Prostate gland (tissue), 2 donors: ENCODE measurements at regions not wholly inside any gene's neighbourhood (a gene's known extent, or its start where the extent isn't known, plus 50 kb on each side); places are given as distances from the start of the nearest gene placed in this dataset.

Experiments
- DNase-seq: peaks from one replicate; pipeline ENCODE4 v3.0.0-alpha.2; 2019; ENCODE audit warnings: low spot score
- H3K27ac ChIP-seq, 2 donors: fragments of 200-600 bp; sonication (generic); 2 replicates each; pipeline ENCODE4 v1.5.1; 2017 to 2019
- H3K27me3 ChIP-seq: fragments of 200-600 bp; sonication (generic); replicated peaks from 2 replicates; pipeline ENCODE4 v1.5.1; 2019; ENCODE audit not compliant: insufficient read depth
- H3K36me3 ChIP-seq, 2 donors: fragments of 200-600 bp; sonication (generic); 1 replicate in 1 of 2; 2 replicates in 1 of 2; pipeline versions ENCODE4 v1.5.1 to v1.8.1; 2017 to 2019
- H3K4me1 ChIP-seq: fragments of 200-600 bp; sonication (generic); replicated peaks from 2 replicates; pipeline ENCODE4 v1.5.1; 2019
- H3K4me3 ChIP-seq, 2 donors: fragments of 200-600 bp; sonication (generic); 2 replicates each; pipeline ENCODE4 v1.5.1; 2017 to 2019
- H3K9me3 ChIP-seq: fragments of 200-600 bp; sonication (generic); 2 replicates; pipeline ENCODE4 v1.5.1; 2017
- POLR2A ChIP-seq: fragments of 450-650 bp; IDR thresholded peaks from one replicate; pipeline ENCODE4 v1.6.1; 2016; ENCODE audit warnings: antibody characterized with exemption, mild to moderate bottlenecking
- POLR2AphosphoS5 ChIP-seq: sonication (generic); formaldehyde crosslinking; IDR thresholded peaks from one replicate; pipeline ENCODE4 v1.6.1; 2017; ENCODE audit warnings: antibody characterized with exemption
- WGBS: methylation state at CpG from one replicate; pipeline ENCODE4 v1.1.5; 2018; 5-methylcytosine and 5-hydroxymethylcytosine counted together
- intact Hi-C: fragments of 100-400 bp; cut with DNase I; formaldehyde crosslinking; loops from one replicate; pipeline ENCODE4 v1.14.2; 2022
- TF ChIP-seq, protein P1 (sequence below), 4 experiments: fragments of 200-600 bp in 2 of 4; fragments of 450-650 bp in 2 of 4; sonication (generic) in 2 of 4; IDR thresholded peaks; 1 replicate in 3 of 4; 2 replicates in 1 of 4; pipeline ENCODE4 v1.5.1; 2016 to 2019; ENCODE audit warnings: antibody characterized with exemption in 4 of 4, mild to moderate bottlenecking in 2 of 4, moderate library complexity in 2 of 4

DNA sequence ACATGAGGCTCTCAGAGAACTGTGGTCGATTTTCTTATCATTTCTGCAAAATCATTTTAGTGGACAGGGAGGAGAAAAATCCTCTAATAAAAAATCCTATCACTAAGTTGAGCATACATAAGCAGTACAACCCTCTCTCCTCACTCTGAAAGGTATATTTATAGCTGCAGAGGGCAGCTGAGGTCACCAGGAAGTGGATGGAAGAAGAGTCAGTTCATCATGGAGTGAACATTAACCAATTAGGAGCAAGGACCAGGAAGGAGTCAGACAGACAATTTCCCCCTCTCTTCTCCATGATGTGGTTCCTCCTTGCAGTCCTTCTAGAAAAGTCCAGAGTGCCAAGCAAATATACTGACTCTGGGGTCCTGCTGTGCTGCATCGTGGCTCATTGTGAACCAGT lies 253.7 kb downstream of the TOX3 start:
- no peak overlapping the region for H3K4me3 ChIP-seq
- no peaks in the 10 kb centered on the region for H3K9me3 ChIP-seq
- no peaks in the 10 kb centered on the region for H3K36me3 ChIP-seq
- WGBS: 49% methylated on average over 2 of the region's 2 CpGs
- no peaks in the 10 kb centered on the region for H3K27me3 ChIP-seq
- TF ChIP-seq POLR2AphosphoS5: no peak
- TF ChIP-seq, protein P1, sequence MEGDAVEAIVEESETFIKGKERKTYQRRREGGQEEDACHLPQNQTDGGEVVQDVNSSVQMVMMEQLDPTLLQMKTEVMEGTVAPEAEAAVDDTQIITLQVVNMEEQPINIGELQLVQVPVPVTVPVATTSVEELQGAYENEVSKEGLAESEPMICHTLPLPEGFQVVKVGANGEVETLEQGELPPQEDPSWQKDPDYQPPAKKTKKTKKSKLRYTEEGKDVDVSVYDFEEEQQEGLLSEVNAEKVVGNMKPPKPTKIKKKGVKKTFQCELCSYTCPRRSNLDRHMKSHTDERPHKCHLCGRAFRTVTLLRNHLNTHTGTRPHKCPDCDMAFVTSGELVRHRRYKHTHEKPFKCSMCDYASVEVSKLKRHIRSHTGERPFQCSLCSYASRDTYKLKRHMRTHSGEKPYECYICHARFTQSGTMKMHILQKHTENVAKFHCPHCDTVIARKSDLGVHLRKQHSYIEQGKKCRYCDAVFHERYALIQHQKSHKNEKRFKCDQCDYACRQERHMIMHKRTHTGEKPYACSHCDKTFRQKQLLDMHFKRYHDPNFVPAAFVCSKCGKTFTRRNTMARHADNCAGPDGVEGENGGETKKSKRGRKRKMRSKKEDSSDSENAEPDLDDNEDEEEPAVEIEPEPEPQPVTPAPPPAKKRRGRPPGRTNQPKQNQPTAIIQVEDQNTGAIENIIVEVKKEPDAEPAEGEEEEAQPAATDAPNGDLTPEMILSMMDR (IDR thresholded peaks at IDR 0.05): no peak
- no peak for TF ChIP-seq POLR2A
- intact Hi-C loops: no loop called here
- no peak overlapping the region for H3K27ac ChIP-seq
- no peaks in the 10 kb centered on the region for H3K4me1 ChIP-seq
- DNase-seq: no peak

- TF ChIP-seq, protein P1 (IDR thresholded peaks at IDR 0.05): no peak
- TF ChIP-seq POLR2A (no peak), POLR2AphosphoS5 (no peak)
- intact Hi-C loops: no loop called here
- no peaks in the 10 kb centered on the region for H3K27me3 ChIP-seq
- no peaks in the 10 kb centered on the region for H3K9me3 ChIP-seq
- DNase-seq: no peak
- no peak overlapping the region for H3K4me3 ChIP-seq
- no peaks in the 10 kb centered on the region for H3K4me1 ChIP-seq
- no peaks in the 10 kb centered on the region for H3K36me3 ChIP-seq
- WGBS: 85% methylated on average over 4 of the region's 4 CpGs
- H3K27ac ChIP-seq: no peak overlapping the region
Measured at GRCh38 chr16:52283584-52284375, 263.2 kb downstream of the TOX3 start.

DNA sequence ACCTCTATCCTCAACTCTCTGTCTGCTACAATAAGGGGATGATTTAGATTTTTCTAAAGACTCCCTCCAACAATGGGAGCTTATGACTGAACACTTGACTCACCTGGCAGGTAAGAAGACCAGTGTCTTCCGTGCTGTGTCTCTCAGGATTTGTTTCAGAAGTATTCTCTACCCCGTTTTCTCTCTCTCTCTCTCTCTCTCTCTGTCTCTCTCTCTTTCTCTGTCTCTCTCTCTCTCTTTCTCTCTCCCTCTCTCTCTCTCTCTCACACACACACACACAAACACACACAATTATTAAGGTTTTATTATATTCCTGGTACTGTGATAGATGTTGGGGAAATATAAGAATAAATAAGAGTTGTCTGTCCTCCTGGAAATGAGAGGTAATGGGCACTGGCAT lies 263.9 kb downstream of the TOX3 start:
- Histone ChIP-seq H3K4me3 (no peak overlapping the region), H3K9me3 (no peaks in the 10 kb centered on the region), H3K27ac (no peak overlapping the region), H3K27me3 (no peaks in the 10 kb centered on the region), H3K4me1 (no peaks in the 10 kb centered on the region), H3K36me3 (no peaks in the 10 kb centered on the region)
- intact Hi-C loops: no loop called here
- 89% methylated on average over 2 of the region's 2 CpGs for WGBS
- no peak for DNase-seq
- TF ChIP-seq POLR2AphosphoS5: no peak
- TF ChIP-seq POLR2A: no peak
- TF ChIP-seq, protein P1 (IDR thresholded peaks at IDR 0.05): no peak

DNA sequence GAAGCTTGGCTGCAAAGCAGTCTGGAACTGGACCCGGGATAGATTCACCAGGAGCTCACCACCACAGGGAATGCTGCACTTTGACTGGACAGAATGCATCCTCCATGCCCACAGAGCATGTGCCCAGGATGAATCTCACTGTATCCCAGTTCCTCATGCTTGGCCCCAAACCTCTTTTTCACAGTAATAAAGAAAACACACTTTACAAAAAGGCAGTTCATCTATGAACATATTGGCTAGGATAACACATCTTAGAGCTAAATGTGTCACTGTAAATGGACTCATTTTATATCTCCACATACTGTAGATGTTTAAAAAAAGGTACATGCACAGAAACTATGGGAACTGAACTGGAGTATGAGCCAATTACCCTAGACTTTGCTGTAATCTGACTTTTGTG lies 266.9 kb downstream of the TOX3 start:
- intact Hi-C loops: no loop called here
- H3K4me3 ChIP-seq: no peak overlapping the region
- 89% methylated on average over 1 of the region's 1 CpG for WGBS
- TF ChIP-seq POLR2A: no peak
- no peak for TF ChIP-seq POLR2AphosphoS5
- TF ChIP-seq, protein P1 (IDR thresholded peaks at IDR 0.05): no peak
- no peak overlapping the region for H3K27ac ChIP-seq
- no peaks in the 10 kb centered on the region for H3K27me3 ChIP-seq
- no peaks in the 10 kb centered on the region for H3K36me3 ChIP-seq
- DNase-seq: no peak
- H3K4me1 ChIP-seq: no peaks in the 10 kb centered on the region
- H3K9me3 ChIP-seq: no peaks in the 10 kb centered on the region

GRCh38 chr16:52271088-52271750 lies 275.7 kb downstream of the TOX3 start:
- Histone ChIP-seq H3K27me3 (no peaks in the 10 kb centered on the region), H3K4me1 (no peaks in the 10 kb centered on the region), H3K9me3 (no peaks in the 10 kb centered on the region), H3K36me3 (no peaks in the 10 kb centered on the region), H3K27ac (no peak overlapping the region), H3K4me3 (no peak overlapping the region)
- no peak for DNase-seq
- intact Hi-C loops: no loop called here
- no peak for TF ChIP-seq POLR2A
- TF ChIP-seq, protein P1 (IDR thresholded peaks at IDR 0.05): no peak
- TF ChIP-seq POLR2AphosphoS5: no peak
- WGBS: 96% methylated on average over 4 of the region's 4 CpGs
